Brain microvascular endothelial cell (primary cell): ENCODE measurements at regions not wholly inside any gene's neighbourhood (a gene's known extent, or its start where the extent isn't known, plus 50 kb on each side); places are given as distances from the start of the nearest gene placed in this dataset.

Experiments used
- DNase-seq: peaks from one replicate; pipeline ENCODE4 v3.0.0-alpha.2; 2020
- H3K27ac ChIP-seq: fragments of 250-450 bp; sonication (Bioruptor Pico); 2 replicates; pipeline ENCODE4 v1.5.1; 2020; ENCODE audit warnings: mild to moderate bottlenecking, moderate library complexity
- H3K27me3 ChIP-seq: fragments of 250-450 bp; sonication (Bioruptor Pico); replicated peaks from 2 replicates; pipeline ENCODE4 v1.5.1; 2020; ENCODE audit warnings: mild to moderate bottlenecking
- H3K36me3 ChIP-seq: fragments of 250-450 bp; sonication (Bioruptor Pico); replicated peaks from 2 replicates; pipeline ENCODE4 v1.5.1; 2020; ENCODE audit warnings: mild to moderate bottlenecking
- H3K4me3 ChIP-seq: 2 replicates; pipeline ENCODE4 v1.5.1; 2011; ENCODE audit warnings: low read depth, mild to moderate bottlenecking, control low read depth, low read length, moderate library complexity
- in situ Hi-C: cut with HindIII; loops from 2 replicates; pipeline ENCODE4 v1.10.0; 2017; ENCODE audit warnings: low sequenced_read_pairs, low pct_ligation_motif_present
- TF ChIP-seq, protein P1 (sequence below): IDR thresholded peaks from 2 replicates; pipeline ENCODE4 v1.5.1; 2011; ENCODE audit warnings: low read depth, mild to moderate bottlenecking, moderate library complexity, low read length, control low read depth, inconsistent platforms; ENCODE audit errors: missing control alignments

DNA sequence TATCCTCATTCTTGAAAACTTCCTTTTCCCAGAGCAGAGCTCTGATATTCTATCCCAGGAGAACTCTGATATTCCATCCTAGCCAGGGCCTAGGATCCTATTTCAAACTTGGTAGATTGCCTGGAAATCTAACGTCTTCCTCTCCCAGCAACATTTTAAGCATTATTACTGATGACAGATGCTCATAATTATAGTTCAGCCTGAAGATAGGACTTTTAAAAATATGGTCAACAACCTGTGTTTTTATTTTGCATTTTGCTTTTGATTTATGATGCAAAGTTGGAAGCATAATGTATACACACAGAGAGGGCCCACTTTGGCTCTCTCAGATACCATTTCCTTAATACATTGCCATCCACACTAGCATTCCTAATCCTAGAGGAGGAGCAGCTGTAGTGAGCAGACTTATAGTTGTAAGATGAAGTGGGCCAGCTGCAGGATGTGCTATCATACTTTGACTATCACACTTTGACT is 457.4 kb upstream of the TPK1 start:
- no peaks in the 10 kb centered on the region for H3K27me3 ChIP-seq
- H3K27ac ChIP-seq, result no peak overlapping the region
- no peak overlapping the region for H3K4me3 ChIP-seq
- TF ChIP-seq, protein P1, sequence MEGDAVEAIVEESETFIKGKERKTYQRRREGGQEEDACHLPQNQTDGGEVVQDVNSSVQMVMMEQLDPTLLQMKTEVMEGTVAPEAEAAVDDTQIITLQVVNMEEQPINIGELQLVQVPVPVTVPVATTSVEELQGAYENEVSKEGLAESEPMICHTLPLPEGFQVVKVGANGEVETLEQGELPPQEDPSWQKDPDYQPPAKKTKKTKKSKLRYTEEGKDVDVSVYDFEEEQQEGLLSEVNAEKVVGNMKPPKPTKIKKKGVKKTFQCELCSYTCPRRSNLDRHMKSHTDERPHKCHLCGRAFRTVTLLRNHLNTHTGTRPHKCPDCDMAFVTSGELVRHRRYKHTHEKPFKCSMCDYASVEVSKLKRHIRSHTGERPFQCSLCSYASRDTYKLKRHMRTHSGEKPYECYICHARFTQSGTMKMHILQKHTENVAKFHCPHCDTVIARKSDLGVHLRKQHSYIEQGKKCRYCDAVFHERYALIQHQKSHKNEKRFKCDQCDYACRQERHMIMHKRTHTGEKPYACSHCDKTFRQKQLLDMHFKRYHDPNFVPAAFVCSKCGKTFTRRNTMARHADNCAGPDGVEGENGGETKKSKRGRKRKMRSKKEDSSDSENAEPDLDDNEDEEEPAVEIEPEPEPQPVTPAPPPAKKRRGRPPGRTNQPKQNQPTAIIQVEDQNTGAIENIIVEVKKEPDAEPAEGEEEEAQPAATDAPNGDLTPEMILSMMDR, result no peak
- no peak for DNase-seq
- in situ Hi-C loops, result no loop called here
- no peaks in the 10 kb centered on the region for H3K36me3 ChIP-seq

DNA sequence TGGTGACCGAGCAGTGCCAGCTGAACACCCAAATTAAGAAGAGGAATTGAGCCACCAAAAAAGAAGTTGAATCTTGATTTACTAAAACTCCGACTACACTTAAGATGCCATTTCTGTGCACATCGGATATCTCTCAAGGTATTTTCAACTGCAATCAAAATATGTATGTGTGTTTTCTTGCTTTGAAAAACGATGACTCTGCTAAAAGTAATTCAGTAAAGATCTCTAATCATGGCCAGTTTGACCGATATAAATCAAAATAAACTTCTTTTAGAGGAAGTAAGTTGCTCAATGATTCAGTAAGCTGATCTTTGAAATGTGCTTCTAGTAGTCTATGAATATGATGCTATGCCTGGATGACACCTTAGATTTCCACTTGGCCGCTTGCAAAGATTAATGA is 453.5 kb upstream of the TPK1 start:
- H3K27ac ChIP-seq, result no peak overlapping the region
- no peak overlapping the region for H3K4me3 ChIP-seq
- in situ Hi-C loops, result no loop called here
- no peaks in the 10 kb centered on the region for H3K36me3 ChIP-seq
- TF ChIP-seq, protein P1, result no peak
- H3K27me3 ChIP-seq, result no peaks in the 10 kb centered on the region
- DNase-seq, result no peak

GRCh38 chr7:145276118-145276517 is 440.3 kb upstream of the TPK1 start:
- in situ Hi-C loops, result no loop called here
- no peaks in the 10 kb centered on the region for H3K27me3 ChIP-seq
- TF ChIP-seq, protein P1, result no peak
- no peaks in the 10 kb centered on the region for H3K36me3 ChIP-seq
- DNase-seq, result no peak
- H3K4me3 ChIP-seq, result no peak overlapping the region
- H3K27ac ChIP-seq, result no peak overlapping the region

- no peak overlapping the region for H3K27ac ChIP-seq
- no peak overlapping the region for H3K4me3 ChIP-seq
- in situ Hi-C loops, result no loop called here
- TF ChIP-seq, protein P1, result no peak
- H3K27me3 ChIP-seq, result no peaks in the 10 kb centered on the region
- no peaks in the 10 kb centered on the region for H3K36me3 ChIP-seq
- DNase-seq, result no peak
Observed at GRCh38 chr7:145269418-145270161, 433.7 kb upstream of the TPK1 start.

GRCh38 chr7:145265180-145265579 is 429.3 kb upstream of the TPK1 start:
- no peaks in the 10 kb centered on the region for H3K27me3 ChIP-seq
- no peak for DNase-seq
- no peaks in the 10 kb centered on the region for H3K36me3 ChIP-seq
- no peak overlapping the region for H3K27ac ChIP-seq
- H3K4me3 ChIP-seq, result no peak overlapping the region
- TF ChIP-seq, protein P1, result no peak
- in situ Hi-C loops, result no loop called here

DNA sequence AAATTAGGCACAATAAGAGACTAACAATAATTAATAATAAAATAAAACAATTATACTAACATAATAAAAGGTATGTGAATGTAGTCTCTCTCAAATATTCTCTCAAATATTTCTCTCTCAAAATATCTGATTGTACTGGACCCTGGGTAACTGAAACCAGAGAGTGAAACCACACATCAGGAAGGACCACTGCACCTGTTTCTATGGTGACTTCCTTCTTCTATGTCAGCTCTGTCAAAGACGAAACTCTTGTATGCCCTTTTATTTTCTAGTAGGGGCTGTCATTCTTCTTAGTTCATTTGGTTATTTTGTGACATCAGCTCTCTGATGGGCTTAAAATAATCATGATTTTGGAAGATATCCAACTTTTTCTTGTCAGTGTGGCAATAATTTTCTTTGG is 428.0 kb upstream of the TPK1 start:
- no peaks in the 10 kb centered on the region for H3K27me3 ChIP-seq
- in situ Hi-C loops, result no loop called here
- TF ChIP-seq, protein P1, result no peak
- H3K4me3 ChIP-seq, result no peak overlapping the region
- no peak overlapping the region for H3K27ac ChIP-seq
- DNase-seq, result no peak
- no peaks in the 10 kb centered on the region for H3K36me3 ChIP-seq
